ENCODE measurements at regions not wholly inside any gene's neighbourhood (a gene's known extent, or its start where the extent isn't known, plus 50 kb on each side); places are given as distances from the start of the nearest gene placed in this dataset.

DNA sequence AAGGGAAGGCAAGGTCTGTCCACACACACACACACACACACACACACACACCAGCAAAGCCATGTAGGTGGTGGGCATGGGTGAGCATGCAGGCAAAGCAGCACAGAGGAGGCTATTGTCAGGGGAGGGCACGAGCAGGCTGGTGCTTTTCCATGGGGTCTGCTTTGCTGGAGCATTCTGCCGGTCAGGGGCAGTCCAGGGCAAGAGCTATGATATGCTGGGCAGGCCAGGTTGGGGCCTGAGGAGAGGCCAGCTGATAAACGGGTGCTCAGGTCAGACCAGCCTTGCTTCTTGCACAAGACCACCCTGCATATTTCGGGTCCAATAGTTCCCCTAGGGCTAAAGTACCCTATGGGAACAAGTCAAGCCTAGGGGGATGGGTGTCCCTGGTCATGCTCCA lies 253.9 kb upstream of the DMAC1 start:
- Mint-ChIP-seq H3K27ac (no peak overlapping the region), H3K27me3 (ENCODE audit: low read depth) (peaks cover 4% of the 10 kb centered on the region), H3K4me1 (no peaks in the 10 kb centered on the region), H3K9me3 (peaks cover 36% of the 10 kb centered on the region), H3K4me3 (no peak overlapping the region), H3K36me3 (ENCODE audit: low read depth) (peaks cover 4% of the 10 kb centered on the region)
- TF ChIP-seq, protein P1, sequence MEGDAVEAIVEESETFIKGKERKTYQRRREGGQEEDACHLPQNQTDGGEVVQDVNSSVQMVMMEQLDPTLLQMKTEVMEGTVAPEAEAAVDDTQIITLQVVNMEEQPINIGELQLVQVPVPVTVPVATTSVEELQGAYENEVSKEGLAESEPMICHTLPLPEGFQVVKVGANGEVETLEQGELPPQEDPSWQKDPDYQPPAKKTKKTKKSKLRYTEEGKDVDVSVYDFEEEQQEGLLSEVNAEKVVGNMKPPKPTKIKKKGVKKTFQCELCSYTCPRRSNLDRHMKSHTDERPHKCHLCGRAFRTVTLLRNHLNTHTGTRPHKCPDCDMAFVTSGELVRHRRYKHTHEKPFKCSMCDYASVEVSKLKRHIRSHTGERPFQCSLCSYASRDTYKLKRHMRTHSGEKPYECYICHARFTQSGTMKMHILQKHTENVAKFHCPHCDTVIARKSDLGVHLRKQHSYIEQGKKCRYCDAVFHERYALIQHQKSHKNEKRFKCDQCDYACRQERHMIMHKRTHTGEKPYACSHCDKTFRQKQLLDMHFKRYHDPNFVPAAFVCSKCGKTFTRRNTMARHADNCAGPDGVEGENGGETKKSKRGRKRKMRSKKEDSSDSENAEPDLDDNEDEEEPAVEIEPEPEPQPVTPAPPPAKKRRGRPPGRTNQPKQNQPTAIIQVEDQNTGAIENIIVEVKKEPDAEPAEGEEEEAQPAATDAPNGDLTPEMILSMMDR (IDR thresholded peaks at IDR 0.05; ENCODE audit: unreplicated experiment in 3 of 3), result no peak

DNA sequence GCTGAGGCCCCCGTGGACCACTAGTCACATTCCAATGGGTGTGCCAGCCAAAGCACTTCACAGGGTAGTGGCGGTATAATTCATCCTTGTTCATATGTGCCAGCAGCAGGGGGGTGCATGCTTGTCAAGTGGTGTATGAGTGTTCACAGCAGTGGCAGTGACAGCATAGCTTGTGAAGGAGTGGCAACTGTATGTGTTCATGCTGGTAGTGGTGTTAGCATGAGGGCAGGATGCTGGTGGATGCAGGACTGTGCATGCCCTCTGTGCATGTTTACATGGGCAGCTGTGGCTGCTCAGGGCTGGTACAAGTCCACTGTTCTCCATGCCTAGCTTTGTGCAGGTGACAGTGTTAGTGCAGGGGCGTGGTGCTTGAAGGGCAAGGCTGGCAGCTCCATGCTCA lies 253.4 kb upstream of the DMAC1 start:
- H3K27ac Mint-ChIP-seq, result no peak overlapping the region
- TF ChIP-seq, protein P1 (IDR thresholded peaks at IDR 0.05; ENCODE audit: unreplicated experiment in 3 of 3), result no peak
- peaks cover 41% of the 10 kb centered on the region for H3K9me3 Mint-ChIP-seq
- H3K4me1 Mint-ChIP-seq, result no peaks in the 10 kb centered on the region
- peaks cover 4% of the 10 kb centered on the region for H3K27me3 Mint-ChIP-seq (ENCODE audit: low read depth)
- peaks cover 4% of the 10 kb centered on the region for H3K36me3 Mint-ChIP-seq (ENCODE audit: low read depth)
- H3K4me3 Mint-ChIP-seq, result no peak overlapping the region

DNA sequence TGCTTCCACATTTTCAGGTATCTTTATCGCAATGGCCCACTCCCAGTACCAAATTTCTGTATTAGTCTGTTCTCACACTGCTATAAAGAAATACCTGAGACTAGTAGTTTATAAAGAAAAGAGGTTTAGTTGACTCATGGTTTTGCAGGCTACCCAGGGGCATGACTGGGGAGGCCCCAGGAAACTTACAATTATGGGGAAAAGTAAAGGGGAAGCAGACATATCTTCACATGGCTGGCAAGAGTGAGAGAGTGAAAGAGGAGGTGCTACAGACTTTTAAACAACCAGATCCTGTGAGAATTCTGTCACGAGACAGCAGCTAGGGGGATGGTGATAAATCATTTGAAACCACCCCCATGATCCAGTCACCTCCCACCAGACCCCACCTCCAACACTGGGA lies 238.2 kb upstream of the DMAC1 start:
- Mint-ChIP-seq H3K27me3 (ENCODE audit: low read depth) (no peaks in the 10 kb centered on the region), H3K9me3 (peaks cover 34% of the 10 kb centered on the region), H3K4me3 (no peak overlapping the region), H3K36me3 (ENCODE audit: low read depth) (no peaks in the 10 kb centered on the region), H3K27ac (no peak overlapping the region), H3K4me1 (no peaks in the 10 kb centered on the region)
- TF ChIP-seq, protein P1 (IDR thresholded peaks at IDR 0.05; ENCODE audit: unreplicated experiment in 3 of 3), result no peak

DNA sequence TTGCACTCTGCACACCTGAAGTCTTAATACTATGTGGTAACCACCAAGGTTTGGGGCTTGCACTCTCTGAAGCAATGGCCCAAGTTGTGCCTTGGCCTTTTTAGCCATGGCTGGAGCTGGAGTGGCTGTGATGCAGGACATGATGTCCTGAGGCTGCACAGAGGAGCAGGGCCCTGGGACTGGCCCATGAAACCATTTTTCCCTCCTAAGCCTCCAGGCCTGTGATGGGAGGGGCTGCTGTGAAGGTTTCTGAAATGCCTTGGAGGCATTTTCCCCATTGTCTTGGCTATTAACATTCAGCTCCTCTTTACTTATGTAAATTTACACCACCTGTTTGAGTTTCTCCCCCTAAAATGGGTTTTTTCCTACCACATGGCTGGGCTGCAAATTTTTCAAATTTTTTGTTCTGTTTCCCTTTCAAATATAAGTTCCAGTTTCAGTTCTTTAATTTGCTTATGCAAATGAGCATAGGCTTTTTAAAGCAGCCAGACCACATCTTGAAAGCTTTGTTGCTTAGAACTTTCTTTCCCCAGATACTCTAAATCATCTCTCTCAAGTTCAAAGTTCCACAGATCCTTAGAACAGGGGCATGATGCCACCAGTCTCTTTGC lies 237.4 kb upstream of the DMAC1 start:
- Mint-ChIP-seq H3K4me1 (no peaks in the 10 kb centered on the region), H3K9me3 (peaks cover 31% of the 10 kb centered on the region), H3K4me3 (no peak overlapping the region), H3K36me3 (ENCODE audit: low read depth) (no peaks in the 10 kb centered on the region), H3K27me3 (ENCODE audit: low read depth) (no peaks in the 10 kb centered on the region), H3K27ac (no peak overlapping the region)
- TF ChIP-seq, protein P1 (IDR thresholded peaks at IDR 0.05; ENCODE audit: unreplicated experiment in 3 of 3), result no peak

DNA sequence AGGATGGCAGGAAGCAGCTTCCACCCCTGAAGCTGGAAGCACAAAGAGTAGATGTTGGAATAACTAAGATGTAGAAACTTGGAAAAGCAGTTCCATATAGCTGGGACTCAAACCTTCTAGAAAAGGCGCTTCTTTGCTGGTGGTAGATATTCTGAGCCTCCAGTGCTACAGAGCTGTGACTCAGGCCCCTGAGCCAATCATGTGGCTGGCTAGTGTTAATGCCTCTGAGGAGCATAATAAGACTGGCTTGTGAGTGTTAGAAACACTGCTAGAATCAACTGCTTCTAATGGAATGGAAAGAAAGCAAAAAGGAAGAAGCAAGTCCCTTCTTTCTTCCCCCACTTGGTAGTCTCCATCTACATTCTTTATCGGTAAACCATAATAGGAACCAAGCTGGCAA lies 234.2 kb upstream of the DMAC1 start:
- Mint-ChIP-seq H3K36me3 (ENCODE audit: low read depth) (no peaks in the 10 kb centered on the region), H3K4me3 (no peak overlapping the region), H3K27me3 (ENCODE audit: low read depth) (no peaks in the 10 kb centered on the region), H3K4me1 (no peaks in the 10 kb centered on the region), H3K9me3 (peaks cover 13% of the 10 kb centered on the region), H3K27ac (no peak overlapping the region)
- TF ChIP-seq, protein P1 (IDR thresholded peaks at IDR 0.05; ENCODE audit: unreplicated experiment in 3 of 3), result no peak

DNA sequence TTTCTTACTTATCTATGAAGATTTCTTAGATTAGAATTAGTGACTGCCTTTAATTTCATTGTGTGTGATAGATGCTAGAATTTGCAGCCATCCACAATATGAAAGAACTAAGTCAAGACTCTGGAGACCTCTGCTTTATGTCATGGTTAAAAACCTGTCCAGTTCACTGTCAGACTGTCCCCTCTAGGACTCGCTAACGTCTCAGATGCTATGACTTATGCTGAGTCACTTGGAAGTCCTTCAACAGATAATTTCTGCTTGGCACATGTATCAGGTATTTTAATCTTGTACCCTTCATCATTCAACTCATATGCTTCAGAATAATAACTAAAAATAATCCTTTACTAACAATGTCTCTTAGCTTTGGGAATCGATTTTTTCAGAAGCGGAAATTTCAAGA lies 230.5 kb upstream of the DMAC1 start:
- Mint-ChIP-seq H3K4me3 (no peak overlapping the region), H3K4me1 (no peaks in the 10 kb centered on the region)

More for the DNA sequence above, 230.5 kb upstream of the DMAC1 start:
- H3K27me3 Mint-ChIP-seq (ENCODE audit: low read depth), result no peaks in the 10 kb centered on the region
- H3K9me3 Mint-ChIP-seq, result no peaks in the 10 kb centered on the region
- no peaks in the 10 kb centered on the region for H3K36me3 Mint-ChIP-seq (ENCODE audit: low read depth)
- TF ChIP-seq, protein P1 (IDR thresholded peaks at IDR 0.05; ENCODE audit: unreplicated experiment in 3 of 3), result no peak
- H3K27ac Mint-ChIP-seq, result no peak overlapping the region
